Stimulated activated CD8-positive, alpha-beta memory T cell treated with anti-CD3 and anti-CD28 coated beads, Interleukin-15, amount 100 ng/mL, for 48 hours (primary cell): ENCODE measurements at regions not wholly inside any gene's neighbourhood (a gene's known extent, or its start where the extent isn't known, plus 50 kb on each side); places are given as distances from the start of the nearest gene placed in this dataset.
"Not testable (repeated sequence)": the region's sequence is repeated elsewhere in the genome, so short reads cannot be mapped to it uniquely, and the experiment has no call there.

Source experiments
- DNase-seq, 2 donors: peaks; one replicate each; pipeline ENCODE4 v3.0.0-alpha.2; 2020; ENCODE audit warnings: low read depth in 2 of 2

DNA sequence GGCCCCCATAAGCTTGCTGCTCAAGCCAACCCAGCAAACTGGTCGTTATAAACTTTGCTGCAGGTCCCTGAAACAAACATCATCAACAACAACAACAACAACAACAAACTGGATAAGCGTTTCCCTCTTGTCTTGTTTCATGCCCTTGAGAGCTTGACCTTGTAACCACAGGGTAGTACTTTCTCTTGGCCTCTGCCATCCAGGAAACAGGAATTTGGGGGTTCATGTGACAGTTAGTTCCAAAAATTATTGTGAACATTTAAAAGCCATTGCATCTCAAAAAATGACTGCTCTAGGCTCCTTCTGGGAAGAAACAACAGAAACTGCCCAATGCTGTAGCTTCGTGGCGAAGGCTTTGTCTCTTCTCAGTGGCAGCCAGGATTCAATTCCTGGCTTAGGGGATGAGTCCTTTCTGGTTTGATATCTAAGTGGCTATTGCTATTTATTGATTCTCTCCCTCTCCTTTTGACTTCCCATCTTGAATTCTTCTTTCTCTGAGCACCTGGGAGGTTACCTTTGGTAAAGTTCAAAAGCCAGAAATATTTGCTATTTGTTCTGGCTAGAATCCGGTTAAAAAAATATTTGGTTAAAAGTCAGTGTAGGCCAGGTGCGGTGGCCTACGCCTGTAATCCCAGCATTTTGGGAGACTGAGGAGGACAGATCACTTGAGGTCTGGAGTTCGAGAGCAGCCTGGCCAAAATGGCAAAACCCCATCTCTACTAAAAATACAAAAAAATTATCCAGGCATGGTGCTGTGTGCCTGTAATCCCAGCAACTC lies 52.0 kb upstream of the CPM start:
- DNase-seq: no peak

DNA sequence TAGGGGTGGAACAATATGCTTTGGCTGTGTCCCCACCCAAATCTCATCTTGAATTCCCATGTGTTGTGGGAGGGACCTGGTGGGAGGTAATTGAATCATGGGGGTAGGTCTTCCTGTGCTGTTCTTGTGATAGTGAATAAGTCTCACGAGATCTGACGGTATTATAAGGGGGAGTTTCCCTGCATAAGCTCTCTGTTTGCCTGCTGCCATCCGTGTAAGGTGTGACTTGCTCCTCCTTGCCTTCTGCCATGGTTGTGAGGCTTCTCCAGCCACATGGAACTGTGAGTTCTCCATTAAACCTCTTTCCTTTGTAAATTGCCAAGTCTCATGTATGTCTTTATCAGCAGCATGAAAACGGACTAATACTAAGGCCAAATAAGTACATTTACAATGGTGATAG lies 64.6 kb upstream of the CPM start:
- DNase-seq: not testable (repeated sequence)

DNA sequence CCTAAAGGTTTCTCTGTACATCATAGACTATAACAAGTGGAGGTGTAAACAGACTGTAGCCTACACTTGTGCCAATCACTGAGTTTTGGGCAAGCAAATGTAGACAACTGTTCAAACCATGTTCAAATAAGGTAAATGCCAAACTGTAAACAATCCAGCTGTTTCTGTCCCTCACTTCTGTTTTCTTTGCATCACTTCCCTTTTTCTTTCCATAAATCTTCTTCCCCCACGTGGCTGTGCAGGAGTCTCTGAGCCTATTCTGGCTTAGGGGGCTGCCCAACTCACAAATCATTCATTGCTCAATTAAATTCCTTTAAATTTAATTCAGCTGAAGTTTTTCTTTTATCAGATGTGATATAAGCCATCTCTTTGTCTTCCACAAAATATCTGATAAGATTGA lies 65.1 kb upstream of the CPM start:
- no peak for DNase-seq

DNA sequence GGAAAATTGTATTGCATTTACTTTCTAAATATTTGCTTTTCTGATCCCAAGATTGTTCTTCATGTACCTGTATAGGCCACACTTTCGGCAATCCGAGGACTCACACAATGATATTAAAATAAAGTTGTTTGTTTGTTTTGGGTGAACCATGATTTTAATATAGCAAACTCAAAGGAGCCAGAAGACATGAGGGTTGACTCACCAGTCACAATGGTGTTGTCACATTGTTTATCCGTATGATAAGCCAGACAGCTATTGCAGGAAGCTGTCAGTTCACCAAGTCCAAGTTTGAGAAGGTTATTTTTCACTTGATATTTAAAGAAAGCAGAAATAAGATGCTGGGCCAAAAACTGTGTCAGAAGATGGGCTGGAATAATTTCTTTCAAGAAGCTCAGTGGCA lies 67.1 kb upstream of the CPM start:
- DNase-seq: no peak

DNA sequence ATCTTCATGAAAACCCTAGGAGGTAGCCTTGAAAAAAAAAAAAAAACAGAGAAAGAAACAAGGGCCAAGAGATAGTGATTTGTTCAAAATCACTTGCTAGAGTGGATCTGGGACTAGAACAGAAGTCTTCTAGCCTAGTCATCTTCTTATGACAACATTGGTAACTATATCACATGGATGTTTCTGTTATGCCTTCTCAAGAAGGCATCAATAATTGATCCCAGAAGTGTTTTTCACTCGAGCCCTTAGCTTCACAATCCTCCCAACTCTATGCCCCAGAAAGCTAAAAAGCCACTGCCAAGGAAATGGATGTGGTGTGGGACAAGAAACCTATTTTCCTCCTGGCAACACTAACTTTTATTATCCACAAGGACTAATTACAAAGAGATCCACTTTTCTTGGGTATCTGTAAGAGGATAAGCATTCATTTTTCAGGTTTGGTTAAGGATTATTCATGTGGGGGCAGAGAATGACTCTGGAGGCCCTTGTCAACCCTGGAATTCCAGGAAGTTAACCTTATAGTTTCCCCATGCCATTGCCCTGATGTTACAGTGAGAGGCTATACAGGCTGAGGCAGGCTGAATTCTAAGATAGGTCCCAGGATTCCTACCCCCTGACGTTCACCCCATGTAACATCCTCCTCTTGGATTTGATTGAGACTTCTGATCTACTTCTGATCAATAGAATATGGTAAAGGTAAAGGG lies 67.7 kb upstream of the CPM start:
- no peak for DNase-seq

DNA sequence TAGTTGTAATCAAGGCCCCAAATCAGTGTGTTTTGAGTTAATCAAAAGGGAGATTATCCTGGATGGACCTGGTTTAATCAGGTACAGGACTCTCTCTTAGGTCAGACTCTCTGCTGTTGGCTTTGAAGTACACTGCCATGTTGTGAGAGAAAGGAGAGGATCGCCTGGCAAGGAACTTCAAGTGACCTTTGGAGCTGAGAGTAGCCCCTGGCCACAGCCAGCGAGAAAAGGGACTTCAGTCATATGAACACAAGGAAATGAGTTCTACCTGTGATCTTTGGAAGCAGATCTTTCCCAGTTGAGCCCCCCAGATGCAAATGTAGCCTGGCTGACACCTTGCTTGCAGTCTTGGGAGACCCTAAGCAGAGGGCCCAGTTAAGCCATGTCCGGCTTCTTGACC lies 68.3 kb upstream of the CPM start:
- DNase-seq: no peak

DNA sequence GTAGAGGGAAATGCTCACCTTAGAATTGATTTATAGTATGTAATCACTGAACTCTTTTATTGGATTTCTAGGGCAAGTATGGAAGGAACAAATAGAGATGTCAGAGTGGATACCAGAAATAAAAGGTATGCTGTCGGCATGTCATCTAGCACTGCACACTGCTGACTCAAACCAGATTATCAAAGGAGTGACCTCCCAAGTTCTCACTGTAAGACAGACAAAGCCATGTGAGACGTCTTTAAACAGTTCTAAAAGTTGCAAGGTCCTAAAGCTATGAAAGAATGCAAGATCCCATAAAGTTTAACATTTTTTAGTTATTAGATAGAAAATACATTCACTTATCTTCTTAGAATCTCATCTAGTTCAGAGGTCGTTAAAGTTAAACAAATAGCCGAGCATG lies 70.0 kb upstream of the CPM start:
- no peak for DNase-seq

DNA sequence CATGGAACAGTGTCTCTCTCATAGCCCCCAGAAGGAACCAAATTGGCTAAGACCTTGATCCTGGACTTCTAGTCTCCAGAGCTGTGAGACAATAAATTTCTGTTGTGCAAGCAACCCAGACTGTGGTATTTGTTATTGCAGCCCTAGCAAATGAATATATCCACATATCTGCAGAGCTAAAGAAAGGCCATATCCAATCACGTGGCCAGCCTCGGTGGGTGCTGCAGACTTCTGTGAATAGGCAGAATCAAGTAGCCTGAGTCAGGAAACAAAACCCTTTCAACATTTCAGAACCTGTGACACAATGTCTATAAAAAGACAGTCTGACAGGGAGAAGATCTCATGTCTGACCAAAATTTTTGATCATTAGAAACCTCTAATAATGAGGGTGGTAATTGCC lies 71.0 kb upstream of the CPM start:
- DNase-seq: no peak

DNA sequence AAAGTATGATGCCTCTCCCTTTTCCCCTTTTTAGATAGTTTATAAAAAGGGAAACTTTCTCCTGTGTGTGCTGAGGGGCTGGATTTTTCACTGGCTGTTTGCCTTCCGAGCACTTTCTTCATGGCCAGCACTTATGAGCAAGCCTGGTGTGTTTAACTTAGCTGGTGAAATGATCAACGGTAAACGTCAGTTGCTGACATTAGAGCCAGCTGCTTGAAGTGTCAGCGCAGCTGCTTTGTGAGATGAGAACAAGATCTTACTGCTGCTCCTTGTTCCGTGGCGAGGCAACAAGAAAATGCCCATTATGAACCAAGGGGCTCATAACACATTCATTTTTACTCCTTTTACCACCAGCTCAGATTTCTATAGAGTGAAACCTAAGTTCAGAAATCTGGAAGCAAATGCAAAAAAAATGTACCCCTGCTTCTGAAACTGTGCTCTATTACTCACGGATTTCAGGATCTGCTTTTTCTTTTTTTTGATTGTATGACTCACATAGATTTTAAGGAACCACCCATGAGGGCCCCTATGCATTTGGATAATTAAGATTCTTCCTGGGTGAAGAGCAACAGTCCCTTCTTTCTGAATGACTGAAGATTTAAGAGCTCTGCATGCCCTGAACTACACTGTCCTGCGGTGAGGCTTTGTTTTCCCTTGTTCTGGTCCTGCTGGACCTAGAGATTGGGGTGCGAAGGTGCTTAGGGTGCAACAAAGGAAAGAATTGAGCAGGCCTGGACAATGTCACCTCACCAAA lies 74.3 kb upstream of the CPM start:
- DNase-seq: no peak

DNA sequence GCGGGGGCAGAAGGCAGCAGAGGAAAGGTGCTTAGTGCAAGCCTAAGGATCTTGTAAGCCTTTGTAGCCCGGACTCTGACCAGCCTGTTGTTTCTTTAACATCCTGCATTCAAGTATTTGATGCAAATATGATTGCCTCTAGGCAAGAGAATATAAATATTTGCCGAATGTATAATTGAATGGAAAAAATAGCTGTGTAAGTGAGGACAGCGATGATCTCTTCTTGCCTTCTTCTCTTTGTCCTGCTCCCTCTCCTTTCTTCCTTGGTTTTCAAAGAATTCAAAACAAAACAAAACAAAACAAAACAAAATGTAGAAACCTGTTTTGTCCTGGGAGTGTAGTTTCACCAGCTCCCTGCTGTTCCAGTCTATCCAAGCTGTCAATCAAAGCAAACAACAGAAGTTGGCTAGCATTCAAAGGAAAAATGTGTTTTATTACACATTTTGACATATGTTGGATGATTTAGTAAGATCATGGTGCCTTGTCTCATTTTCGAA lies 74.9 kb upstream of the CPM start:
- DNase-seq: no peak

DNA sequence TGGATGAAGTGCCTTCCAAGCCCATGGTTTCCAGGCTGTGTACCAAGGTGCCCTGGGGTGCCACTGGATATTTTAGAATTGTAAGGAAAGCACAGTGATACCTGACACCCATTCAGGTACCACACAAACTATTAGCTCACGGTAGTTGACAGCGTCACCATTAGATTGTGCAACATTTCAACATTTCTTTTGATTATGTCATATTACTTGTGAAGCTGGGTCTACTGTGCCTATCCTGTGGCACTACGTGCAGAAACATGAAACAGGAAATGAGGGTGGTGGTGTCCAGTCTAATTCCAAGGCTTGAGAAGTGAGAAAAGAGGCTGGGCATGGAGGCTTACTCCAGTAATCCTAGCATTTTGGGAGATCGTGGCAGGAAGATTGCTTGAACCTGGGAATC lies 75.5 kb upstream of the CPM start:
- DNase-seq: no peak

DNA sequence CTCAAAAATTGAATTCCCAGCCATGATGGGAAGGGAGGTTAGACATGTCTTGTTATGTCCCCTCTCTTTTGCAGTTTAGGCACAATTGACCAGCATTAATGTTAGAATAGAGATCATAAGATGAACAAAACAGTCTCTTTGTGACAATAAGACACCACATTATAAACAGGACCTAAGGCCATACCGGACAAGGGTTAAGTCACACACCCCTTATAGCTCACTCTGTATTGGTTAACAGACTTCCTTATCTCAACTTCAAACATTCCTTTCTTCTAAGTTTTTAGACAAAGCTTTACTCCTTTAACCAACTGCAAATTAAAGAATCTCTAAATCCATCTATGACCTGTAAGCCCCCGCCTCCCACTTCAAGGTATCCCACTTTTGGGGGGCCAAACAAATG lies 81.1 kb upstream of the CPM start:
- DNase-seq: no peak

DNA sequence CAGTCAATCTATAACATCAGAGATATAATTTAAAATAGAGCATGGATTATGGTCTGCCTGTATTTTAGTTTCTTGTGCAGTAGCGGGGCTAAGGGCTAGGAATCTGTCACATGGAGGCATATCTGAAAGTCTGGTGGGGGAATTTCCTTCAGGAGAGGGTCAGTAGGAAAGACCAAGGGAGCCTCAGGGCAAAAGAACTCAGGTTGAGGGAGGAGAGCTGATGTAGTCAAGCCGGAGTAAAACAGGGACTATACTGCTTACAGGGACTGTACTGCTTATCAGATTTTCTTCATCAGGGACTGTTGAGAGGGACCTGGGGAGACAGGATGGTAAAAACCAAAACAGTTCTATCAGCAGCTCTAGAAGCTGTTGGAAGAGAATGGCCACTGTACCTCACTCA lies 82.0 kb upstream of the CPM start:
- no peak for DNase-seq

DNA sequence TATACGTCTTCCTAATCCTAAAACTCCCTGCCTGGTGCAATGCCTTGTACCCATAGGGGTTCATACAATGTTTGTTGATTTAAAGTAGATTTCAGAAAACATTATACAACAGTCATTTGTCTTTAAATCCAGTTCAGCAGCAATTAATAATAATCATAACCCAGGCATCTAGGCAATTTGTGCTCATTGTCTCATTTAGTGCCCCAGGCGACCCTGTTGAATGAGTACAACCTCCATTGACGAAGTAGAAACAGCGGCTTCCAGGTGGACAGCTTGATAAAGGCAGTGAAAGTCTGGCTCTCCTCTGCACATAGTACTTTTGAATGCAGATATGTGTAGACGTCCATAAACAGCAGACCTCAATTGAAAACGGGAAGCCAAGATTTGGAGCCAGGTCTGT lies 82.9 kb upstream of the CPM start:
- DNase-seq: no peak

DNA sequence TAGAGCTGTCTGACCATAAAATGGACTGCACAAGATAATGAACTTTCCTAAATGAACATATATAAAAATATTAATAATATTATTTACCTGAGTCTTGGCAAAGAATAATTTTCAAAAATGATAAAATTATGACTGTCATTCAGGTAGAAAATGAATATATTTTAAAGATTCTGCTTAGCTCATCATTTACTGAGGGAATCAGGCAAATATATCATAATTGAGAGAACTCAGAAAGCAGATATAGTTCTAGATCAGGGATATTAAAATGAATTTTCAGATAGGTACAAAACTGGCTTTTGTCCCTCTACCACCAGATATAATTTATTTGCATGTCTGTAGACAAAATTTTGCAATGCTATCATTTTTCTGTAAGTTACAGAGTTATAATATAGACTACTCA lies 86.1 kb upstream of the CPM start:
- no peak for DNase-seq

DNA sequence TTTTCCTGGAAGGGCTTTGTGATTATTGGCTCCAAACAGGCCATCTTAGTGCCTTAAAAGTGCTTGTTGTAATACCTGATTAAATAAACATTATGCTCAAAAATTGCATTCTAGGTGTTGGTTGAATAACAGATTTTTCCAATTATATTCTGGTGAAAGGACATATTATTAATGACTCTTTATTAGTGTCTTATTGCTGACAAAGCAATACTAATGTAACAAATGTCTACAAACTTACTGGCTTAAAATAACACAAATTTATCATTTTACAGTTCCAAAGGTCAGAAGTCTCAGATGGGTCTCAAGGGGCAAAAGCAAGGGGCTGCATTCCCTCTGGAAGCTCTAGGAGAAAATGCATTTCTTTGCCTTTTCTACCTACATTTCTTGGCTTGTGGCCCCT lies 86.9 kb upstream of the CPM start:
- no peak for DNase-seq

DNA sequence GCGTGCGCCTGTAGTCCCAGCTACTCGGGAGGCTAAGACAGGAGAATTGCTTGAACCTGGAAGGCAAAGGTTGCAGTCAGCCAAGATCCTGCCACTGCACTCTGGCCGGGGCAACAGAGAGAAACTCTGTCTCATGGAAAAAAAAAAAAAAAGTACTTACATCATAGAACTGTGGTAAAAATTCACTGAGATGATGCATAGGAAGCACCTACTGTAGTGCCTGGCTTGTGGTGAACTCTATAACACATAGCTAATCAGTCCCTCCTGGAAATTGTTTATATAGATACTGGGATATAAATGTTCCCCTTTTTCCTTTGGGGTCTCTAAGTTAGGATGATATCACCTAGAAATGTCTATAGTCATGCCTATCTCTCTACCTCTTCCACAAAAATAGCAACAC lies 89.7 kb upstream of the CPM start:
- no peak for DNase-seq

DNA sequence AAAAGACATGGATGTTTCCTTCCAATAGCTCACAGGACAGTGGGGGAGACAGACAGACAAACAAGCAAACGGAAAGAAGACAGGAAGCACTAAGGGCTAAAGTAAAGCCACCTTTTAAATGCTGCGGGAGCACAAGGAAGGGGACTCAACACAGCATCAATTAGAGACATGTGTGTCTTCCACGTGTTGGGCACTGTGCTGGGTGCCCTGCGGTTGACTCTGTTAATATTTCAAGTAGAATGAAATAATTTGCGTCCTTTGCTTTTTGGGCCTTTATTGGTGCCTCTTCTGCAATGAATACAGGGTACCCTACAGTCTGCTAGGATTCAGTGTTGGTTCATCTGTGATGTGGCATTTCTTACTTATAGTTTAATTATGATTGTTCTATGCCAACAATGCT lies 90.9 kb upstream of the CPM start:
- DNase-seq: no peak

DNA sequence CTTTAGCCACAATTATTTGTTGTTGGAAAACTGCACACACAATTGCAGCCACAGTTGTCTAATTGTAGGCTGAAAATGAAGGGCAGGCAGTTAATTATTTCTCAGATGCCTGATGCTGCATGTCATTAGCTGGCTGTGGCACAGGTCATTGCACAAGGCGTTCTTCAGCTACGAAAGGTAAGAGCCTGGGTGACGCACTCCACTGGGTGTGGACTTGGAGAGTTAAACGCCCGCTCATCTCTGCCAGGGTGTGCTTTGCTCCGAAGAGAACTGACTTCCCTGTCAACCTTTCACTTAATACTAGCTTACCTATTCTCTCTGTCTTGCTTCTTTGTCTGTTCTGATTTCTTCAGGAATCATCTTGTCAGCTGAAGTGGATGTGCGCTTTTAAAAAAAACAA lies 91.4 kb upstream of the CPM start:
- DNase-seq: no peak

DNA sequence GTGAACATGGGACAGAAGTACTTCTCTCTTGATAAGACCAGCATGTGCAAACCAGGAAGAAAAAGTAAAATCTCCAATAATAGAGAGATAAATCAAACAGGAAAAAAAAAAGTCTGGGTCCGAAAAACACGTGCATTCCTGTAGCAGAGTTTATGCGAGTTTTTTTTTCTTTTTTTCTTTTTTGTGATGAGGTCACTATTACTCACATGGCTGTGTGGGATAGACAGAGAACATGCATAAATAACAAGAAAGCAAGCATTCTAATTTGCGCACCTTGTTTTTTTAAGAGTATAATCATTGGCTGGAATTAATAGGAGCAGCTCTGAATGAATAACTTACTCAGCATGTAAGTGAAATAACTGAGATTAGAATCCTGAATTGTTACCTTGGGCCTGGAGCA lies 91.9 kb upstream of the CPM start:
- no peak for DNase-seq

DNA sequence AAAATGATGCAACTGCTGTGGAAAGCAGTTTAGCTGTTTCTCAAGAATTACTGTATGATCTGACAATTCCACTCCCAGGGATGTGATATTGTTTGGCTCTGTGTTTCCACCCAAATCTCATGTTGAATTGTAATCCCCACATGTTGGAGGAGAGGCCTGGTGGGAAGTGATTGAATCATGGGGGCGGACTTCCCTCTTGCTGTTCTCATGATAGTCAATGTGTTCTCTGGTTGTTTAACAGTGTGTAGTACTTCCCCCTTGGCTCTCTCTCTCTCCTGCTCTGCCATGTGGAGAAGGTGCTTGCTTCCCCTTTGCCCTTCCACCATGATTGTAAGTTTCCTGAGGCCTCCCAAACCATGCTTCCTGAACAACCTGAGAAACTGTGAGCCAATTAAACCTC lies 93.4 kb upstream of the CPM start:
- DNase-seq: no peak

DNA sequence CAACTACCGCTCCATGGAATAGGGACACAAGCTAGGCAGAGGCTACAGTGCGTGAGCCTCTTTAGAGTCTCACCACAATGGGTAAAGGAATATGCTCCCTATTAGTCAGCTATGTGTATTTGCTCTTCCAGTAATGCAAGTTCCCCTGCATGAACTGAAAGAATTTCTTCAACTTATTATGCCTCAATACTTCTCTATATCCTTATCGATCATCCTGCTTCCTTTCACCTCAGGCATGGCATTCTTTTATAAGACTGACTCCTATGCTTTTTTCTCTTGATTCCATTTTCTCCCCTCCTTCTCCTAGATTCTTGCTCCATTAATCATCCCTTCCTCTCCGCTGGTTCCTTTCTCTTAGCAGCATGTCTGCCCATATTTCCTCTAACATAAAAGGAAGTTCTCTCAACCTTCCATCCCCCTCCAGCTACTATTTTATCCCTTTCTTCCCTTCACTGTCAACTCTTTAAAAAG lies 94.5 kb upstream of the CPM start:
- no peak for DNase-seq
